PC-9 (cell line): ENCODE measurements at regions not wholly inside any gene's neighbourhood (a gene's known extent, or its start where the extent isn't known, plus 50 kb on each side); places are given as distances from the start of the nearest gene placed in this dataset.
A peak's percentile ranks its signal among the peaks of the same experiment; 100 is the strongest.

Experiments used
- BruUV-seq: library from RNA; stranded (reverse); fragments of 400-500 nt; replicated peaks from 2 replicates; lab custom pipeline; 2021; lab: Mats Ljungman, UMichigan
- CTCF ChIA-PET: fragments of 300-600 bp; sonication (Branson Sonifier 250); formaldehyde crosslinking; loops from one replicate; lab custom pipeline; 2022; ENCODE audit warnings: antibody characterized with exemption; lab: Charles Lee
- POLR2A ChIA-PET: fragments of 300-600 bp; sonication (Branson Sonifier 250); formaldehyde crosslinking; loops from one replicate; lab custom pipeline; 2022; ENCODE audit warnings: antibody characterized with exemption; ENCODE audit not compliant: unreplicated experiment; lab: Charles Lee
- DNase-seq, 2 experiments: peaks; one replicate each; pipeline versions ENCODE4 v3.0.0 to v3.0.0-alpha.2; 2015 to 2022; ENCODE audit warnings: mixed read lengths in 1 of 2
- H2AFZ ChIP-seq: fragments of 200-600 bp; sonication (generic); 2 replicates; pipeline ENCODE4 v1.8.1; 2017; ENCODE audit warnings: antibody characterized with exemption
- H3F3A ChIP-seq: fragments of 200-600 bp; sonication (generic); 2 replicates; pipeline ENCODE4 v1.8.1; 2017; ENCODE audit warnings: antibody characterized with exemption, mild to moderate bottlenecking, low read depth; ENCODE audit not compliant: insufficient read depth
- H3K27ac ChIP-seq: fragments of 200-600 bp; sonication (generic); 2 replicates; pipeline ENCODE4 v1.6.1; 2016; ENCODE audit warnings: mixed run types
- H3K27me3 ChIP-seq: fragments of 200-600 bp; sonication (generic); 2 replicates; pipeline ENCODE4 v1.6.1; 2016; ENCODE audit warnings: low read depth, mixed run types; ENCODE audit not compliant: insufficient read depth
- H3K36me3 ChIP-seq: fragments of 200-600 bp; sonication (generic); 2 replicates; pipeline ENCODE4 v1.6.1; 2016; ENCODE audit warnings: low read depth, mixed run types
- H3K4me1 ChIP-seq: fragments of 200-600 bp; sonication (generic); replicated peaks from 2 replicates; pipeline ENCODE4 v1.6.1; 2016; ENCODE audit warnings: mixed run types; ENCODE audit not compliant: insufficient read depth
- H3K4me2 ChIP-seq: fragments of 200-600 bp; sonication (generic); 2 replicates; pipeline ENCODE4 v1.6.1; 2017; ENCODE audit warnings: mixed run types
- H3K4me3 ChIP-seq: fragments of 200-600 bp; sonication (generic); 2 replicates; pipeline ENCODE4 v1.6.1; 2016; ENCODE audit warnings: mixed run types
- H3K79me2 ChIP-seq: fragments of 200-600 bp; sonication (generic); 2 replicates; pipeline ENCODE4 v1.6.1; 2017; ENCODE audit warnings: low read depth, mixed run types
- H3K9me2 ChIP-seq: fragments of 200-600 bp; sonication (generic); 2 replicates; pipeline ENCODE4 v1.8.1; 2017; ENCODE audit warnings: mild to moderate bottlenecking; ENCODE audit not compliant: insufficient read depth
- H3K9me3 ChIP-seq: fragments of 200-600 bp; sonication (generic); 2 replicates; pipeline ENCODE4 v1.8.1; 2016; ENCODE audit warnings: low read depth; ENCODE audit not compliant: insufficient read depth
- H4K20me1 ChIP-seq: fragments of 200-600 bp; sonication (generic); 2 replicates; pipeline ENCODE4 v1.8.1; 2017; ENCODE audit not compliant: insufficient read depth
- EZH2 ChIP-seq: fragments of 200-600 bp; sonication (generic); IDR thresholded peaks from 2 replicates; pipeline ENCODE4 v1.8.0; 2017; ENCODE audit warnings: antibody characterized with exemption, low read depth
- intact Hi-C: fragments of 100-400 bp; cut with micrococcal nuclease; formaldehyde crosslinking; loops from one replicate; pipeline ENCODE4 v1.10.0; 2022; ENCODE audit not compliant: unreplicated experiment
- TF ChIP-seq, protein P1 (sequence below): fragments of 200-600 bp; sonication (generic); conservative IDR thresholded peaks from 2 replicates; pipeline ENCODE4 v1.6.1; 2017; ENCODE audit warnings: mixed run types, antibody characterized with exemption, mild to moderate bottlenecking, moderate library complexity

GRCh38 chr2:101540518-101540917 is 65.6 kb upstream of the RFX8 start:
- intact Hi-C loops = no loop called here
- CTCF ChIA-PET = no interaction called here

GRCh38 chr2:101538076-101538475 is 63.2 kb upstream of the RFX8 start:
- Histone ChIP-seq H3K27ac (no peak overlapping the region), H4K20me1 (no peaks in the 10 kb centered on the region), H3K4me1 (peaks cover 22% of the 10 kb centered on the region), H3K9me2 (no peaks in the 10 kb centered on the region), H3F3A (peaks cover 19% of the 10 kb centered on the region), H3K36me3 (no peaks in the 10 kb centered on the region), H3K79me2 (no peaks in the 10 kb centered on the region), H3K4me2 (no peak overlapping the region), H3K27me3 (no peaks in the 10 kb centered on the region), H2AFZ (no peak overlapping the region), H3K4me3 (no peak overlapping the region), H3K9me3 (0 out of 2 replicates have a peak, but pooled peaks cover 4% of the 10 kb centered on the region)
- DNase-seq = no peak
- ChIA-PET POLR2A (interaction anchor here (0.5 kb wide), 1 partner anchor 61 kb away, joined by 5 read pairs; no protein-coding TSS in a partner anchor), CTCF (no interaction called here)
- TF ChIP-seq, protein P1, sequence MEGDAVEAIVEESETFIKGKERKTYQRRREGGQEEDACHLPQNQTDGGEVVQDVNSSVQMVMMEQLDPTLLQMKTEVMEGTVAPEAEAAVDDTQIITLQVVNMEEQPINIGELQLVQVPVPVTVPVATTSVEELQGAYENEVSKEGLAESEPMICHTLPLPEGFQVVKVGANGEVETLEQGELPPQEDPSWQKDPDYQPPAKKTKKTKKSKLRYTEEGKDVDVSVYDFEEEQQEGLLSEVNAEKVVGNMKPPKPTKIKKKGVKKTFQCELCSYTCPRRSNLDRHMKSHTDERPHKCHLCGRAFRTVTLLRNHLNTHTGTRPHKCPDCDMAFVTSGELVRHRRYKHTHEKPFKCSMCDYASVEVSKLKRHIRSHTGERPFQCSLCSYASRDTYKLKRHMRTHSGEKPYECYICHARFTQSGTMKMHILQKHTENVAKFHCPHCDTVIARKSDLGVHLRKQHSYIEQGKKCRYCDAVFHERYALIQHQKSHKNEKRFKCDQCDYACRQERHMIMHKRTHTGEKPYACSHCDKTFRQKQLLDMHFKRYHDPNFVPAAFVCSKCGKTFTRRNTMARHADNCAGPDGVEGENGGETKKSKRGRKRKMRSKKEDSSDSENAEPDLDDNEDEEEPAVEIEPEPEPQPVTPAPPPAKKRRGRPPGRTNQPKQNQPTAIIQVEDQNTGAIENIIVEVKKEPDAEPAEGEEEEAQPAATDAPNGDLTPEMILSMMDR = no peak
- TF ChIP-seq EZH2 = no peak
- intact Hi-C loops = no loop called here
- BruUV-seq = no TSS peak

More at GRCh38 chr2:101540518-101540917, 65.6 kb upstream of the RFX8 start:
- Histone ChIP-seq H3K4me1 (peaks cover 25% of the 10 kb centered on the region), H4K20me1 (no peaks in the 10 kb centered on the region), H3K79me2 (no peaks in the 10 kb centered on the region), H3F3A (peaks cover 19% of the 10 kb centered on the region), H3K4me2 (peak overlapping the region; percentile 50), H3K36me3 (no peaks in the 10 kb centered on the region), H3K9me3 (0 out of 2 replicates have a peak, but pooled peaks cover 4% of the 10 kb centered on the region), H3K4me3 (no peak overlapping the region), H3K9me2 (no peaks in the 10 kb centered on the region), H2AFZ (peak overlapping the region; percentile 6; the same call in 1 of the 2 replicates), H3K27ac (peak overlapping the region; percentile 53), H3K27me3 (no peaks in the 10 kb centered on the region)
- POLR2A ChIA-PET = no interaction called here
- peak in 1 of 2 experiments; percentile 91 for DNase-seq
- TF ChIP-seq, protein P1 = no peak
- TF ChIP-seq EZH2 = no peak
- no TSS peak for BruUV-seq

DNA sequence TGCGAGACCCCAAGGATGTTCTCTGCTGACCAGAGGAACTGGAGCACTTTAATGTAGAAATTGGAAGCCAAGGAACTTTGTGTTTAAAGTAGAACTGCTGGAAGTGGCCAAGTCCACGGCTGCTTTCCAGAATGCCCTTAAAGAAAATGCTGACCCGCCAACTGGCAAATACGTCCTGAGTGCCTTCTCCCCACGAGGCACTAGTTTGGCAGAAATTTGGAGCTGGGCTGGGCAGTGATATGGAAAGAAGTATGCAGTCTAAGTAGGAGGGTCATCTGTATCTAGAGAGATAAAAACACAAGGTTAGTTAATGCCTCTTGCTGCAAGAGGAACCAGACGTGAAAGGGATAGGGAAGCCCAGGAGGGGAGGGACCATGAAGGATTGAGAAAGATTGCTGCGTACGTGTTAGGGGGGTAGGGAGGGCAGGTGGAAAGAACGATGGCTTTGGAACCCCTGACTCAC is 59.3 kb upstream of the RFX8 start:
- intact Hi-C loops = no loop called here
- H3K4me3 ChIP-seq = no peak overlapping the region
- H3F3A ChIP-seq = peaks cover 22% of the 10 kb centered on the region
- DNase-seq = no peak
- no peaks in the 10 kb centered on the region for H3K36me3 ChIP-seq
- ChIA-PET CTCF (no interaction called here), POLR2A (no interaction called here)
- H3K27ac ChIP-seq = no peak overlapping the region
- no peaks in the 10 kb centered on the region for H3K79me2 ChIP-seq
- H3K4me2 ChIP-seq = no peak overlapping the region
- no peaks in the 10 kb centered on the region for H4K20me1 ChIP-seq
- H3K27me3 ChIP-seq = no peaks in the 10 kb centered on the region
- no peaks in the 10 kb centered on the region for H3K4me1 ChIP-seq
- H3K9me3 ChIP-seq = no peaks in the 10 kb centered on the region
- no peaks in the 10 kb centered on the region for H3K9me2 ChIP-seq
- no TSS peak for BruUV-seq
- TF ChIP-seq, protein P1 = no peak
- no peak for TF ChIP-seq EZH2
- H2AFZ ChIP-seq = no peak overlapping the region
